GM12892 (cell line): ENCODE measurements at regions not wholly inside any gene's neighbourhood (a gene's known extent, or its start where the extent isn't known, plus 50 kb on each side); places are given as distances from the start of the nearest gene placed in this dataset.

ENCODE experiments used
- DNase-seq: peaks from one replicate; pipeline ENCODE4 v3.0.0; 2011; ENCODE audit not compliant: insufficient read length
- FAIRE-seq: peaks from 2 replicates; lab custom pipeline; 2011; peaks lifted over from hg19 to GRCh38; lab: Jason Lieb, UNC
- POLR2A ChIP-seq: IDR thresholded peaks from 2 replicates; pipeline ENCODE4 v1.6.1; 2011; ENCODE audit warnings: low read depth, low read length, control low read depth
- POLR2AphosphoS5 ChIP-seq: IDR thresholded peaks from 2 replicates; pipeline ENCODE4 v1.6.1; 2011; ENCODE audit warnings: low read depth, low read length, control low read depth
- TAF1 ChIP-seq: IDR thresholded peaks from 2 replicates; pipeline ENCODE4 v1.6.1; 2011; ENCODE audit warnings: low read depth, mild to moderate bottlenecking, control low read depth, low read length, borderline replicate concordance

- FAIRE-seq = no peak
Observed at GRCh38 chr14:98292191-98292590, 979.8 kb downstream of the BCL11B start.

DNA sequence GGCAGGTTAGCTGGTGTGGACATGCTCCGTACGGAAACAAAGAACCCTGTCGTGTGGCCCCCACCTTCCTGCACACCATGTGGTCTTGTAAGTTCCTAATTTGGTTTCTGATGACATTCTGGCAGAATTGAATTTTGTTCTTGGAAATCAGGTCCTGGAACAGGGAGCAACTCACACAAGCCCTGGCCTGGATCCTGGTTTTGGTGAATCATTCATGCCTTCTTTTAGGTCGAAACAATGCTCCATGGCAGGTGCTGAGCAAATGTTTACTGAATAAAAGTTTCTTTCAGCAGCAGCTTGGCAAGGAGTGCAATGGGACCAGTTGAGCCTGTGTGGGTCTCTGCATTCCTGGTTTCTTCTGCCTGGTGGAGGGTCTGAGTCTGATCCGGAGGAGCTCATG, 978.4 kb downstream of the BCL11B start:
- no peak for TF ChIP-seq TAF1
- TF ChIP-seq POLR2A = no peak
- TF ChIP-seq POLR2AphosphoS5 = no peak
- FAIRE-seq (no peak), DNase-seq (no peak)

More at GRCh38 chr14:98292191-98292590, 979.8 kb downstream of the BCL11B start:
- TF ChIP-seq POLR2AphosphoS5 (no peak), POLR2A (no peak), TAF1 (no peak)
- no peak for DNase-seq

- FAIRE-seq = no peak
- TF ChIP-seq TAF1 (no peak), POLR2A (no peak), POLR2AphosphoS5 (no peak)
- DNase-seq = no peak
Observed at GRCh38 chr14:98296895-98297294, 975.1 kb downstream of the BCL11B start.

- TF ChIP-seq TAF1 (no peak), POLR2A (no peak), POLR2AphosphoS5 (no peak)
- FAIRE-seq = no peak
- DNase-seq = no peak
Observed at GRCh38 chr14:98297567-98297966, 974.4 kb downstream of the BCL11B start.

DNA sequence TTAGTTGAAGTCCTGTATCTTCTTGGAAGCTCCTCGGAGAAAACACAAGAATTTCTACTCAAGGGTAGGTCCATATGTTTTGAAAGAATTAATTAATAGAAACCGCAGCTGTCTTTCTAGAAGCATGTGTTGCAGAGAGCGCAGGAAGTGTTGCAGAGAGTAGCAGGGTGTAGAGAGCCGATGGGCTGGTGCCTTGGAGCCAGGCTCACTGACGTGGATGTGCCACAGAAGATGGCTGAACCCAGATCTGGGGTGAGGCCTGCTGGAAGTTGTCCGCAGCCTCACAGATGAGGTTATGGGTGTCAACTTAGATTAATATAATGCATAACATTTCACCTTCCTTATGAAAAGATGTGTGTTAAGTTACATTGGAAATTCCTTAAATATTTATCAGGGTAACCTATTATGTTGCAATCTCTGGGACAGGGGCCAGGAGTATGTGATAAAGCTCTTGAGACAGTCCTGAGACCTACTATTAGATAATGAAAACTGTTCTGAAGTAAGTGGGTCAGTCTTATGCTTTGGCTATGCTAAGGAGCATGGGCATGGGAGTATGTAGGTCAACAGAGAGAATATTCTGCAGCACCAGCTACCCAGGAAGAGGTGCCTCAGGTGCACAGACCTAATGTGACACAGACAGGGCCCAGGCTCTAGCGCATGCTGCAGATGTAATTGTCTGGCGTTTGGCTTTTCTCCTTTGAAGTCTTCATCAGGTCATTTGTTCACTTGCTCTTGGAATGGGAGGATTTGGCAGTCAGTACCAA, 973.3 kb downstream of the BCL11B start:
- TF ChIP-seq TAF1 (no peak), POLR2AphosphoS5 (no peak), POLR2A (no peak)
- no peak for FAIRE-seq
- no peak for DNase-seq

- DNase-seq = no peak
- FAIRE-seq = no peak
Observed at GRCh38 chr14:98301681-98302080, 970.3 kb downstream of the BCL11B start.

DNA sequence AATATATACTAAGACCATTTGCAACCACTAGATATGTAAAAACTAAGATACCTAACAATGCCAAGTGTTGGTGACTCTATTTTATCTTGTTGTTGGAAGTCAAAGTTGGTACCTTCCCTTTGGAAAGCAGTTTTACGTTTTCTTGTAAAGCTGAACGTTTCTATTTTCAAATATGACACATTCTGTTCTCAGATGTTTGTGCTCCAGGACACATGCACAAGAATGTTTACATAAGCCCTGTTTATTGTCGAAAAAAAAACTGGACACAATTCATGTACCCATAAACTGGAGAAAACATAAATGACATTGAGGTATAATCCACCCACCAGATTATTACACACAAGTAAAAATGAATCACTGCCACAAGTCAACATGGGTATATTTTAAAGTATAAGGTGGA, 967.4 kb downstream of the BCL11B start:
- FAIRE-seq (no peak), DNase-seq (no peak)
- TF ChIP-seq POLR2AphosphoS5 (no peak), TAF1 (no peak), POLR2A (no peak)

More at GRCh38 chr14:98301681-98302080, 970.3 kb downstream of the BCL11B start:
- TF ChIP-seq TAF1 (no peak), POLR2A (no peak), POLR2AphosphoS5 (no peak)

DNA sequence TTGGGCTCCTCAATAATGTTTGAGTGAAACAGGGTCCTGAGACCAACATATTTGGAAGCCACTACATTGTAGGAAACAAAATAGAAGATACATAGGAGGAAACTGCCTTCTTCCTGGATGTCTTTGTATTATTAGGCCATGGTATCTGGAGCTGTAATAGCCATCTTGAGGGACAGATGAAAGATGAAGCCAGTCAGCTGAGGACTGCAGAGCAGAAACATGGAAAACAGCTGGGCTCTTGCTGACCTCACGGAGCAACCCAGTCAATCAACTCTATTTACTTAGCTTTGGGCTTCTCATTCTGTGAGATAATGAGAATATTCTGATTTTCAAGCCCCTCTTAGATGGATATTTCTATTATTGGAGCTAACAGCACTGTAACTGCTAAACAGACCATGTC, 962.4 kb downstream of the BCL11B start:
- no peak for DNase-seq
- no peak for FAIRE-seq
- TF ChIP-seq POLR2AphosphoS5 (no peak), TAF1 (no peak), POLR2A (no peak)

GRCh38 chr14:98312006-98312405, 960.0 kb downstream of the BCL11B start:
- no peak for TF ChIP-seq POLR2A
- TF ChIP-seq TAF1 = no peak
- no peak for TF ChIP-seq POLR2AphosphoS5
- DNase-seq = no peak
- no peak for FAIRE-seq

DNA sequence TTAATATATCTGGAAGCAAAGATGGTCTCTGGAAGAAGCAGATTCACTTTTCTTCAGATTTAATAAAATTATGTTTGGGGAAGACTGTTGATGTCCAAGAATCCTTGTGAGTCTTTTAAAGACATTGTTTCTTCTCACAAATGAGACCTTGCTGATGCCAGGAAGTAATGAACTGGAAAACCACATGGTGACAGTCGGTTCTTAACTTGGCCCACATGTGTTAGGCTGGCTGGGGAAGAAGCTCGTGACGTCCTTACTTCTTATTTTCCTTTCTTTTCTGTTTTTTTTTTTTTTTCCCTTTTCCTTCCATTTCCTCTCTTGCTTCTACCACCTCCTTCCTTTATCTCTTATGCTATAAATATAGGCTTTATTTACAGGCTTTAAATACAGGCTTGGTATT, 950.2 kb downstream of the BCL11B start:
- FAIRE-seq (no peak), DNase-seq (no peak)
- no peak for TF ChIP-seq POLR2A
- no peak for TF ChIP-seq POLR2AphosphoS5
- TF ChIP-seq TAF1 = no peak

DNA sequence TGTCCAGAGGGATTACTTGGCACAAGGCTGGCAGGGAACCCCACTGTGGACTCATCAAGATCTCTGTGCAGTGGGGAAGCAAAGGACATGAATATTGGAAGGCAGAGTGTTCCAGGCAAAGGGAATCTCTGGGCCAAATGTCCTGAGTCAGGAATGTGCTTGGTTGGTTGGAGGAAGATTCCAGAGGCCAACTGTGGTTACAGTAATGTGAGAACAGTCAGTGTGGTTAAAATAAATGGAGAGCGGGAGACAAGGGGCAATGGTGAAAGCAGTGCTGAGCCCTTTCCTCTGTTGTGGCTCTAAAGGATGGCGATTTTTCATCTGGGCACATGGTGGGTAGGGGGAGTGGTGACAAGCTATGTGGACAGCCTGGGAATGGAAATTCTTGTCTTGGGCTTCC, 948.2 kb downstream of the BCL11B start:
- DNase-seq (no peak), FAIRE-seq (no peak)
- no peak for TF ChIP-seq TAF1

- FAIRE-seq = no peak
- TF ChIP-seq POLR2A (no peak), POLR2AphosphoS5 (no peak), TAF1 (no peak)
- no peak for DNase-seq
Observed at GRCh38 chr14:98325761-98326160, 946.2 kb downstream of the BCL11B start.
